ENCODE measurements at regions not wholly inside any gene's neighbourhood (a gene's known extent, or its start where the extent isn't known, plus 50 kb on each side); places are given as distances from the start of the nearest gene placed in this dataset.

GRCh38 chr4:43693876-43694275, 754.7 kb downstream of the KCTD8 start:
- no peaks in the 10 kb centered on the region for H4K20me1 ChIP-seq (ENCODE audit: insufficient read depth, low read length)
- H2AFZ ChIP-seq (ENCODE audit: low read depth, low read length): no peak overlapping the region
- no peak overlapping the region for H3K4me3 ChIP-seq (ENCODE audit: insufficient read depth, low read depth, low read length)
- TF ChIP-seq EZH2 (IDR thresholded peaks at IDR 0.05; ENCODE audit: insufficient read depth, low read length): no peak
- no peak for TF ChIP-seq CTCF (IDR thresholded peaks at IDR 0.05; ENCODE audit: insufficient read depth, low read depth, low read length)
- H3K27ac Mint-ChIP-seq (ENCODE audit: unreplicated experiment): no peak overlapping the region
- no peaks in the 10 kb centered on the region for H3K27me3 ChIP-seq (ENCODE audit: insufficient read depth, low read length)
- no peaks in the 10 kb centered on the region for H3K36me3 ChIP-seq (ENCODE audit: insufficient read depth, low read length)
- no peaks in the 10 kb centered on the region for H3K9me3 ChIP-seq (ENCODE audit: insufficient read depth, low read depth, low read length)
- FAIRE-seq (no peak), DNase-seq (ENCODE audit: low read depth) (peak; percentile 76)
- no peak overlapping the region for H3K4me3 Mint-ChIP-seq (ENCODE audit: unreplicated experiment)
- no peaks in the 10 kb centered on the region for H3K4me1 Mint-ChIP-seq (ENCODE audit: low read depth, unreplicated experiment)
- H3K27me3 Mint-ChIP-seq (ENCODE audit: low read depth, unreplicated experiment): no peaks in the 10 kb centered on the region
- H3K4me2 ChIP-seq (ENCODE audit: low read length): no peak overlapping the region
- peaks cover 4% of the 10 kb centered on the region for H3K9me3 Mint-ChIP-seq (ENCODE audit: unreplicated experiment)
- no peak overlapping the region for H3K9ac ChIP-seq (ENCODE audit: low read length)
- H3K79me2 ChIP-seq (ENCODE audit: insufficient read depth, low read length): no peaks in the 10 kb centered on the region
- no peak overlapping the region for H3K27ac ChIP-seq (ENCODE audit: low read depth, low read length)
- H3K36me3 Mint-ChIP-seq (ENCODE audit: low read depth, unreplicated experiment): no peaks in the 10 kb centered on the region
- no peaks in the 10 kb centered on the region for H3K4me1 ChIP-seq (ENCODE audit: insufficient read depth, low read length)

DNA sequence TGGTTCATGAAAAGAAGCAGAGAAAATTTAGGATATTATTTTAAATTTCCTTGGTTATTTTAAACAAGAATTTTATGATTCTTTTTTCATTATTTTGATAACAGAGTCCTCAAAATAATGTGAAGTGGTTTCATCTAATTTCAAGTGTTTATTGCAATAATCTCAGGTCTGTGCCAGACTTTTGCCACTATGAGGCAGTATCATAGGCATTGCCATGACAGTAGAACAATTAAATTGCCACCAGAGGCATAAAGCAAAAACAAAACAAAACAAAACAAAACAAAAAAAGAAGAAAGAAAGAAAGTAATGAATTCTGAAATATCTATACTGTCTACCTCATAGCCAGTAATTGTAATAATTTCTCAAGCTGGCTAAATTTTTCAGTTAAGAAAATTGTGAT, 739.2 kb downstream of the KCTD8 start:
- H3K4me2 ChIP-seq (ENCODE audit: low read length): no peak overlapping the region
- DNase-seq (ENCODE audit: low read depth): no peak

More for the DNA sequence above, 739.2 kb downstream of the KCTD8 start:
- Mint-ChIP-seq H3K4me3 (ENCODE audit: unreplicated experiment) (no peak overlapping the region), H3K27me3 (ENCODE audit: low read depth, unreplicated experiment) (no peaks in the 10 kb centered on the region), H3K36me3 (ENCODE audit: low read depth, unreplicated experiment) (no peaks in the 10 kb centered on the region), H3K9me3 (ENCODE audit: unreplicated experiment) (peaks cover 3% of the 10 kb centered on the region), H3K4me1 (ENCODE audit: low read depth, unreplicated experiment) (no peaks in the 10 kb centered on the region), H3K27ac (ENCODE audit: unreplicated experiment) (no peak overlapping the region)
- H3K27ac ChIP-seq (ENCODE audit: low read depth, low read length): no peak overlapping the region
- H3K27me3 ChIP-seq (ENCODE audit: insufficient read depth, low read length): no peaks in the 10 kb centered on the region
- no peak for FAIRE-seq
- no peaks in the 10 kb centered on the region for H3K36me3 ChIP-seq (ENCODE audit: insufficient read depth, low read length)
- TF ChIP-seq CTCF (IDR thresholded peaks at IDR 0.05; ENCODE audit: insufficient read depth, low read depth, low read length) (no peak), EZH2 (IDR thresholded peaks at IDR 0.05; ENCODE audit: insufficient read depth, low read length) (no peak)
- H3K79me2 ChIP-seq (ENCODE audit: insufficient read depth, low read length): no peaks in the 10 kb centered on the region
- no peaks in the 10 kb centered on the region for H3K4me1 ChIP-seq (ENCODE audit: insufficient read depth, low read length)
- no peak overlapping the region for H3K9ac ChIP-seq (ENCODE audit: low read length)
- no peak overlapping the region for H3K4me3 ChIP-seq (ENCODE audit: insufficient read depth, low read depth, low read length)
- H4K20me1 ChIP-seq (ENCODE audit: insufficient read depth, low read length): no peaks in the 10 kb centered on the region
- no peak overlapping the region for H2AFZ ChIP-seq (ENCODE audit: low read depth, low read length)
- H3K9me3 ChIP-seq (ENCODE audit: insufficient read depth, low read depth, low read length): no peaks in the 10 kb centered on the region
